ENCODE measurements at regions not wholly inside any gene's neighbourhood (a gene's known extent, or its start where the extent isn't known, plus 50 kb on each side); places are given as distances from the start of the nearest gene placed in this dataset.

GRCh38 chr6:105595829-105596228 is 192.9 kb upstream of the PREP start:
- TF ChIP-seq CENPBD1 (CRISPR knock-in tag; IDR thresholded peaks at IDR 0.05; ENCODE audit: borderline replicate concordance, low read depth) (no peak), SMARCE1 (IDR thresholded peaks at IDR 0.05; ENCODE audit: borderline replicate concordance) (no peak), NR2F6 (IDR thresholded peaks at IDR 0.05) (no peak), NR2F6 (CRISPR knock-in tag; IDR thresholded peaks at IDR 0.05) (no peak), YY1 (IDR thresholded peaks at IDR 0.05; ENCODE audit: insufficient read depth, insufficient replicate concordance, low read depth, low read length) (no peak), TARDBP (CRISPR knock-in tag; IDR thresholded peaks at IDR 0.05) (no peak), STAT6 (CRISPR knock-in tag; IDR thresholded peaks at IDR 0.05; ENCODE audit: borderline replicate concordance) (no peak)
